ENCODE measurements at regions not wholly inside any gene's neighbourhood (a gene's known extent, or its start where the extent isn't known, plus 50 kb on each side); places are given as distances from the start of the nearest gene placed in this dataset.

- no peak for DNase-seq (ENCODE audit: low read depth)
- no peak overlapping the region for H3K4me3 ChIP-seq (replicated peaks; ENCODE audit: low read depth, low read length)
- no peak for TF ChIP-seq CTCF (IDR thresholded peaks at IDR 0.05; ENCODE audit: low read length, missing control alignments)
Measured at GRCh38 chr2:8520791-8521344, 161.0 kb upstream of the ID2 start.

DNA sequence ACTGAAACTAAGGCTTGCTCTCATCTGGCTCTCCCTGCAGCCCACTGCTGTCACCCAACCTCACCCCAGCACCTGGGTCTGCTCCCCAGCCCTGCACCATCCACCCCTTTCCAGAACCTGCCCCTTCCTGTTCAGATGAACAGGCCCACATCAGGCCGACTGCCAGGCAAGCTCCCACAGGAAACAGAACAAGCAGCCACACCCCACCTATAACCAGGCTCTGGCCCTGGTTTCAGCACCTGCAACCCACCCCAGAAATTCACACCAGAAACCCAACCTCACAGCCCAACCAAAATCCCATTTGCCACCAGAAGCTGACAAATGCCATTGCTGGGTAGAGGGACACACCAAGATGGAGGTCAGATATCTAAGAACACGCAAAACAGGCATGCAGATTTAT lies 159.2 kb upstream of the ID2 start:
- DNase-seq (ENCODE audit: low read depth), result no peak
- H3K4me3 ChIP-seq (replicated peaks; ENCODE audit: low read depth, low read length), result no peak overlapping the region
- TF ChIP-seq CTCF (IDR thresholded peaks at IDR 0.05; ENCODE audit: low read length, missing control alignments), result no peak

DNA sequence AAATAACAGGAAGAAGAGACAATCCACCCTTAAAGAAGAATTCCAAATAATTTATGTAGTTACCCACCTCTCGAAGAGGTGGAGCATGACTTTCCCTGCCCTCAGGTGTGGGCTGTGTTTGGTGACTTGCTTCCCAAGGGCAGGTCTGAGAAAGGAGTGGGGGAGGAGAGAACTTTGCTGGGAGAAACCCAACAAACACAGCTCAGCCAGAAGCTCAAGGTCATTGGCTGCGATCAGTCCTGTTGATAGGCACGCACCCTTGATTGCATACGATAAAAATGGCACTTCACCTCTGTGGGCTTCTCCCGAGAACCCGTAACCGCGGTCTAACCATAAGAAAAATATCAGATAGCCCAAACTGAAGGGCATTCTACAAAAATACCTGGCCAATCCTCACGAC lies 157.5 kb upstream of the ID2 start:
- TF ChIP-seq CTCF (IDR thresholded peaks at IDR 0.05; ENCODE audit: low read length, missing control alignments), result no peak
- no peak for DNase-seq (ENCODE audit: low read depth)
- no peak overlapping the region for H3K4me3 ChIP-seq (replicated peaks; ENCODE audit: low read depth, low read length)

DNA sequence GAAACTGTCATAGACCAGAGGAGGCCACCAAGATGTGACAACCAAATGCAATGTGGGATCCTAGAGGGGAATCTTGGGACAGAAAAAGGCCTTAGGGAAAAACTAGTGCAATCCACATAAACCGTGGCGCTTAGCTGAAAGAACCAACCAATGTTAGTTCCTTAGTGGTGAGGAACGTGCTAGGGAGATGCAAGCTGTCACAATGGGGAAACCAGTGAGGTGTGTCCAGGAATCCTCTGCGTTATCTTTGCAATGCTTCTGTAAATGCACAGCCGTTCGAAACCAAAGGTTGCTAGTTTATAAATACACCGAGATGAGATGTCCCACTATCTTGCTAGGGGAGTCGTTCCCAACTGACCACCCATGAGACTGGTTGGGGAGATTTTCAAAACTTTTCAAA lies 157.0 kb upstream of the ID2 start:
- TF ChIP-seq CTCF (IDR thresholded peaks at IDR 0.05; ENCODE audit: low read length, missing control alignments), result no peak
- no peak for DNase-seq (ENCODE audit: low read depth)

GRCh38 chr2:8525236-8525581 lies 156.6 kb upstream of the ID2 start:
- no peak overlapping the region for H3K4me3 ChIP-seq (replicated peaks; ENCODE audit: low read depth, low read length)
- no peak for TF ChIP-seq CTCF (IDR thresholded peaks at IDR 0.05; ENCODE audit: low read length, missing control alignments)

More for the DNA sequence above, 157.0 kb upstream of the ID2 start:
- H3K4me3 ChIP-seq (replicated peaks; ENCODE audit: low read depth, low read length), result no peak overlapping the region

DNA sequence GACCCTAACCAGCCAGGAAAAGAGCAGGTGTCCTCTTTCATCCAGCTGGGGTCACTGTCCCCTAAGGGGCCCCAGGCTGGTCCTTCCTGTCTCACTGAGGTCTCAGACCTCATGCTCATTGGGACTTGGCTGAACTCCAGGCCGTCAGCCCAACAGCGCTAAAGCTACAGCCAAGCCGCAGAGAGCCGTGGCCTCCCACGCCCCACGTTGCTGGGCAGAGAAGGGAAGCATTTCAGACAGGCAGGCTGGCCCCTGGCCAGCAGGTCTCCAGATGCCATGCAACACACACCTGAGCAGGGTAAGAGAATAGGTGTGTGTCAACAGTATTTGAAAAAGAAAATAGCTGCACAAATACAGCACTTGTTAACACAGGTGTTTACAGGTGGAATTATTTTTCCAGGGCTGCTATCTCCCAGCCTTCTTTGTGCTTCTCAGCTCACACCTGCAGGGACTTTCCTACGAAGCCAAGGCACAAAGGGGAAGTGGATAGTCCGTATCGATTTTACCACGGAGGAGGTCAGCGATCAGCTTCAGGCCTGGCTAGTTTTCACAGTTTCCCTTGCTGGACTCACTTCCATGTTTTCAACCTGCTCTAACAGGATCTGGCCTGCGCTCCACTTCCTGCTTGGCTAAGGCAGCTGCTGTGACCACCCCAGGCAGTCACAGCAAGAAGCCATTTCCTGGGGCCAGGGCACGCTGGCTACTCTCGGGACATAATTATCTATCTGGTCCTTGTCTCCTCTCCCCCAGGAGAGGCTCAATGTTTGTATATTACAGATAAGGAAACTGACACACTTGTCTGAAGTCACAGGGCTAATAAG lies 156.1 kb upstream of the ID2 start:
- DNase-seq (ENCODE audit: low read depth), result peak; percentile 52
- TF ChIP-seq CTCF (IDR thresholded peaks at IDR 0.05; ENCODE audit: low read length, missing control alignments), result peak; percentile 1
- H3K4me3 ChIP-seq (replicated peaks; ENCODE audit: low read depth, low read length), result no peak overlapping the region

More at GRCh38 chr2:8525236-8525581, 156.6 kb upstream of the ID2 start:
- no peak for DNase-seq (ENCODE audit: low read depth)

DNA sequence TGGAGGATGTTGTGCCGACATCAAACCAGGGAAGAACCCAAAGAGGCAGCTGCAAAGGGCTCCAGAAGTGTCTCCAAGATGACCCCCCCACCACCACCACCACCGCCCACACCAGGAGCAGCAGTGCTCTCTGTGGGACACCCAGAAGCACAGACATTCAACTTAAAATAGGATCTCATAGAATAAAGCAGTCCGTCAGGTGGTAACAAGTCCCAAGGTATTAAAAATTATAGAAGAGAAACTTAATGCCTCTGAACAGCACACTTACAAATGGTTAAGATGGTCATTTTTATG lies 155.5 kb upstream of the ID2 start:
- no peak for DNase-seq (ENCODE audit: low read depth)
- no peak for TF ChIP-seq CTCF (IDR thresholded peaks at IDR 0.05; ENCODE audit: low read length, missing control alignments)
- H3K4me3 ChIP-seq (replicated peaks; ENCODE audit: low read depth, low read length), result no peak overlapping the region

Measured in fibroblast of pulmonary artery (primary cell).